Suppressor macrophage treated with lipopolysaccharide for 1 hour (primary cell): ENCODE measurements at regions not wholly inside any gene's neighbourhood (a gene's known extent, or its start where the extent isn't known, plus 50 kb on each side); places are given as distances from the start of the nearest gene placed in this dataset.

Source experiments
- DNase-seq, 3 donors: peaks; one replicate each; pipeline ENCODE4 v3.0.0-alpha.2; 2020 to 2022

GRCh38 chr13:61021838-61022237, 393.8 kb downstream of the PCDH20 start:
- no peak for DNase-seq

- no peak for DNase-seq
Observed at GRCh38 chr13:61013796-61014195, 401.9 kb downstream of the PCDH20 start.

- DNase-seq, result no peak
Observed at GRCh38 chr13:61010358-61010757, 405.3 kb downstream of the PCDH20 start.

GRCh38 chr13:61002686-61003085, 413.0 kb downstream of the PCDH20 start:
- no peak for DNase-seq

GRCh38 chr13:60990032-60990733, 425.5 kb downstream of the PCDH20 start:
- DNase-seq, result no peak

GRCh38 chr13:60986301-60986700, 429.3 kb downstream of the PCDH20 start:
- no peak for DNase-seq

GRCh38 chr13:60981407-60981806, 434.2 kb downstream of the PCDH20 start:
- DNase-seq, result no peak

GRCh38 chr13:60976367-60976766, 439.3 kb downstream of the PCDH20 start:
- no peak for DNase-seq

- DNase-seq, result no peak
Observed at GRCh38 chr13:60974296-60974695, 441.4 kb downstream of the PCDH20 start.

GRCh38 chr13:60973529-60973928, 442.1 kb downstream of the PCDH20 start:
- DNase-seq, result no peak

- DNase-seq, result no peak
Observed at GRCh38 chr13:60970736-60971135, 444.9 kb downstream of the PCDH20 start.

GRCh38 chr13:60969656-60970055, 446.0 kb downstream of the PCDH20 start:
- DNase-seq, result no peak

GRCh38 chr13:60959427-60959826, 456.2 kb downstream of the PCDH20 start:
- no peak for DNase-seq

- DNase-seq, result no peak
Observed at GRCh38 chr13:60957816-60958215, 457.8 kb downstream of the PCDH20 start.

GRCh38 chr13:60945396-60945795, 470.3 kb downstream of the PCDH20 start:
- no peak for DNase-seq

- no peak for DNase-seq
Observed at GRCh38 chr13:60944863-60945262, 470.8 kb downstream of the PCDH20 start.

GRCh38 chr13:60944016-60944415, 471.6 kb downstream of the PCDH20 start:
- DNase-seq, result no peak

- no peak for DNase-seq
Observed at GRCh38 chr13:60936281-60936680, 479.4 kb downstream of the PCDH20 start.

GRCh38 chr13:60933638-60934037, 482.0 kb downstream of the PCDH20 start:
- no peak for DNase-seq

- no peak for DNase-seq
Observed at GRCh38 chr13:60931858-60932546, 483.6 kb downstream of the PCDH20 start.

- no peak for DNase-seq
Observed at GRCh38 chr13:60925686-60926085, 490.0 kb downstream of the PCDH20 start.

GRCh38 chr13:60924856-60925255, 490.8 kb downstream of the PCDH20 start:
- no peak for DNase-seq

GRCh38 chr13:60922576-60923231, 492.9 kb downstream of the PCDH20 start:
- DNase-seq, result no peak

GRCh38 chr13:60893801-60894200, 496.8 kb downstream of the TDRD3 start:
- no peak for DNase-seq
